ENCODE measurements at regions not wholly inside any gene's neighbourhood (a gene's known extent, or its start where the extent isn't known, plus 50 kb on each side); places are given as distances from the start of the nearest gene placed in this dataset.

DNA sequence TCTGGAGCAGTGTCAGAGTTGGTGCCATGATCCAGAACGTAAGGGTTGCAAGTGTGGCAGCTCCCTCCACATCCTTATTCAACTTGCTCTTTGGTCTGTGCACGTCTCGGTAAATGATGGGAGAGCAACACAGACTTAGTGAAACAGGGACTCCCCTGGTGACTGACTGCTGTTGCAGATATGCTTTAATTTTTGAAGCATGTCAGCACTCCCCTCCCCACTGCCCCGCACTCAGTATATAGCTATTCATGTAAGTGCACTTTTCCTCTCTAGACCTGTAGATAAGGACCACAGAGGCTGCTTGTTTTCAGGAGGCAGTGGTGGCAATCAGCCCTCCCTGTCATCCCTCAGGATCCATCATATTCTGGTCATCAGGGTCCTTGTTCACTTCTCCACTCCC lies 470.9 kb downstream of the IRS2 start:
- TF ChIP-seq NR2C2 (CRISPR knock-in tag; IDR thresholded peaks at IDR 0.05) (no peak), ZNF423 (CRISPR knock-in tag; IDR thresholded peaks at IDR 0.05) (no peak), ZNF263 (CRISPR knock-in tag; IDR thresholded peaks at IDR 0.05; ENCODE audit: low read depth) (no peak), TP53 (CRISPR knock-in tag; IDR thresholded peaks at IDR 0.05) (no peak), SMAD3 (CRISPR knock-in tag; IDR thresholded peaks at IDR 0.05; ENCODE audit: borderline replicate concordance) (no peak), IRF2 (CRISPR knock-in tag; IDR thresholded peaks at IDR 0.05; ENCODE audit: borderline replicate concordance, low read depth) (no peak)
- TF ChIP-seq, protein P1, sequence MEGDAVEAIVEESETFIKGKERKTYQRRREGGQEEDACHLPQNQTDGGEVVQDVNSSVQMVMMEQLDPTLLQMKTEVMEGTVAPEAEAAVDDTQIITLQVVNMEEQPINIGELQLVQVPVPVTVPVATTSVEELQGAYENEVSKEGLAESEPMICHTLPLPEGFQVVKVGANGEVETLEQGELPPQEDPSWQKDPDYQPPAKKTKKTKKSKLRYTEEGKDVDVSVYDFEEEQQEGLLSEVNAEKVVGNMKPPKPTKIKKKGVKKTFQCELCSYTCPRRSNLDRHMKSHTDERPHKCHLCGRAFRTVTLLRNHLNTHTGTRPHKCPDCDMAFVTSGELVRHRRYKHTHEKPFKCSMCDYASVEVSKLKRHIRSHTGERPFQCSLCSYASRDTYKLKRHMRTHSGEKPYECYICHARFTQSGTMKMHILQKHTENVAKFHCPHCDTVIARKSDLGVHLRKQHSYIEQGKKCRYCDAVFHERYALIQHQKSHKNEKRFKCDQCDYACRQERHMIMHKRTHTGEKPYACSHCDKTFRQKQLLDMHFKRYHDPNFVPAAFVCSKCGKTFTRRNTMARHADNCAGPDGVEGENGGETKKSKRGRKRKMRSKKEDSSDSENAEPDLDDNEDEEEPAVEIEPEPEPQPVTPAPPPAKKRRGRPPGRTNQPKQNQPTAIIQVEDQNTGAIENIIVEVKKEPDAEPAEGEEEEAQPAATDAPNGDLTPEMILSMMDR (IDR thresholded peaks at IDR 0.05) = no peak
- TF ChIP-seq, protein P2, sequence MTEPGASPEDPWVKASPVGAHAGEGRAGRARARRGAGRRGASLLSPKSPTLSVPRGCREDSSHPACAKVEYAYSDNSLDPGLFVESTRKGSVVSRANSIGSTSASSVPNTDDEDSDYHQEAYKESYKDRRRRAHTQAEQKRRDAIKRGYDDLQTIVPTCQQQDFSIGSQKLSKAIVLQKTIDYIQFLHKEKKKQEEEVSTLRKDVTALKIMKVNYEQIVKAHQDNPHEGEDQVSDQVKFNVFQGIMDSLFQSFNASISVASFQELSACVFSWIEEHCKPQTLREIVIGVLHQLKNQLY (CRISPR knock-in tag; IDR thresholded peaks at IDR 0.05) = no peak
- TF ChIP-seq, protein P3, sequence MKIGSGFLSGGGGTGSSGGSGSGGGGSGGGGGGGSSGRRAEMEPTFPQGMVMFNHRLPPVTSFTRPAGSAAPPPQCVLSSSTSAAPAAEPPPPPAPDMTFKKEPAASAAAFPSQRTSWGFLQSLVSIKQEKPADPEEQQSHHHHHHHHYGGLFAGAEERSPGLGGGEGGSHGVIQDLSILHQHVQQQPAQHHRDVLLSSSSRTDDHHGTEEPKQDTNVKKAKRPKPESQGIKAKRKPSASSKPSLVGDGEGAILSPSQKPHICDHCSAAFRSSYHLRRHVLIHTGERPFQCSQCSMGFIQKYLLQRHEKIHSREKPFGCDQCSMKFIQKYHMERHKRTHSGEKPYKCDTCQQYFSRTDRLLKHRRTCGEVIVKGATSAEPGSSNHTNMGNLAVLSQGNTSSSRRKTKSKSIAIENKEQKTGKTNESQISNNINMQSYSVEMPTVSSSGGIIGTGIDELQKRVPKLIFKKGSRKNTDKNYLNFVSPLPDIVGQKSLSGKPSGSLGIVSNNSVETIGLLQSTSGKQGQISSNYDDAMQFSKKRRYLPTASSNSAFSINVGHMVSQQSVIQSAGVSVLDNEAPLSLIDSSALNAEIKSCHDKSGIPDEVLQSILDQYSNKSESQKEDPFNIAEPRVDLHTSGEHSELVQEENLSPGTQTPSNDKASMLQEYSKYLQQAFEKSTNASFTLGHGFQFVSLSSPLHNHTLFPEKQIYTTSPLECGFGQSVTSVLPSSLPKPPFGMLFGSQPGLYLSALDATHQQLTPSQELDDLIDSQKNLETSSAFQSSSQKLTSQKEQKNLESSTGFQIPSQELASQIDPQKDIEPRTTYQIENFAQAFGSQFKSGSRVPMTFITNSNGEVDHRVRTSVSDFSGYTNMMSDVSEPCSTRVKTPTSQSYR (CRISPR knock-in tag; IDR thresholded peaks at IDR 0.05) = no peak
- TF ChIP-seq, protein P4, sequence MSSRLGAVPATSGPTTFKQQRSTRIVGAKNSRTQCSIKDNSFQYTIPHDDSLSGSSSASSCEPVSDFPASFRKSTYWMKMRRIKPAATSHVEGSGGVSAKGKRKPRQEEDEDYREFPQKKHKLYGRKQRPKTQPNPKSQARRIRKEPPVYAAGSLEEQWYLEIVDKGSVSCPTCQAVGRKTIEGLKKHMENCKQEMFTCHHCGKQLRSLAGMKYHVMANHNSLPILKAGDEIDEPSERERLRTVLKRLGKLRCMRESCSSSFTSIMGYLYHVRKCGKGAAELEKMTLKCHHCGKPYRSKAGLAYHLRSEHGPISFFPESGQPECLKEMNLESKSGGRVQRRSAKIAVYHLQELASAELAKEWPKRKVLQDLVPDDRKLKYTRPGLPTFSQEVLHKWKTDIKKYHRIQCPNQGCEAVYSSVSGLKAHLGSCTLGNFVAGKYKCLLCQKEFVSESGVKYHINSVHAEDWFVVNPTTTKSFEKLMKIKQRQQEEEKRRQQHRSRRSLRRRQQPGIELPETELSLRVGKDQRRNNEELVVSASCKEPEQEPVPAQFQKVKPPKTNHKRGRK (CRISPR knock-in tag; IDR thresholded peaks at IDR 0.05; ENCODE audit: borderline replicate concordance) = no peak
- TF ChIP-seq, protein P5, sequence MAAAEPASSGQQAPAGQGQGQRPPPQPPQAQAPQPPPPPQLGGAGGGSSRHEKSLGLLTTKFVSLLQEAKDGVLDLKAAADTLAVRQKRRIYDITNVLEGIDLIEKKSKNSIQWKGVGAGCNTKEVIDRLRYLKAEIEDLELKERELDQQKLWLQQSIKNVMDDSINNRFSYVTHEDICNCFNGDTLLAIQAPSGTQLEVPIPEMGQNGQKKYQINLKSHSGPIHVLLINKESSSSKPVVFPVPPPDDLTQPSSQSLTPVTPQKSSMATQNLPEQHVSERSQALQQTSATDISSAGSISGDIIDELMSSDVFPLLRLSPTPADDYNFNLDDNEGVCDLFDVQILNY (CRISPR knock-in tag; IDR thresholded peaks at IDR 0.05) = no peak
- TF ChIP-seq, protein P6, sequence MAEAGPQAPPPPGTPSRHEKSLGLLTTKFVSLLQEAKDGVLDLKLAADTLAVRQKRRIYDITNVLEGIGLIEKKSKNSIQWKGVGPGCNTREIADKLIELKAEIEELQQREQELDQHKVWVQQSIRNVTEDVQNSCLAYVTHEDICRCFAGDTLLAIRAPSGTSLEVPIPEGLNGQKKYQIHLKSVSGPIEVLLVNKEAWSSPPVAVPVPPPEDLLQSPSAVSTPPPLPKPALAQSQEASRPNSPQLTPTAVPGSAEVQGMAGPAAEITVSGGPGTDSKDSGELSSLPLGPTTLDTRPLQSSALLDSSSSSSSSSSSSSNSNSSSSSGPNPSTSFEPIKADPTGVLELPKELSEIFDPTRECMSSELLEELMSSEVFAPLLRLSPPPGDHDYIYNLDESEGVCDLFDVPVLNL (CRISPR knock-in tag; IDR thresholded peaks at IDR 0.05; ENCODE audit: borderline replicate concordance, low read depth) = no peak
- TF ChIP-seq, protein P7, sequence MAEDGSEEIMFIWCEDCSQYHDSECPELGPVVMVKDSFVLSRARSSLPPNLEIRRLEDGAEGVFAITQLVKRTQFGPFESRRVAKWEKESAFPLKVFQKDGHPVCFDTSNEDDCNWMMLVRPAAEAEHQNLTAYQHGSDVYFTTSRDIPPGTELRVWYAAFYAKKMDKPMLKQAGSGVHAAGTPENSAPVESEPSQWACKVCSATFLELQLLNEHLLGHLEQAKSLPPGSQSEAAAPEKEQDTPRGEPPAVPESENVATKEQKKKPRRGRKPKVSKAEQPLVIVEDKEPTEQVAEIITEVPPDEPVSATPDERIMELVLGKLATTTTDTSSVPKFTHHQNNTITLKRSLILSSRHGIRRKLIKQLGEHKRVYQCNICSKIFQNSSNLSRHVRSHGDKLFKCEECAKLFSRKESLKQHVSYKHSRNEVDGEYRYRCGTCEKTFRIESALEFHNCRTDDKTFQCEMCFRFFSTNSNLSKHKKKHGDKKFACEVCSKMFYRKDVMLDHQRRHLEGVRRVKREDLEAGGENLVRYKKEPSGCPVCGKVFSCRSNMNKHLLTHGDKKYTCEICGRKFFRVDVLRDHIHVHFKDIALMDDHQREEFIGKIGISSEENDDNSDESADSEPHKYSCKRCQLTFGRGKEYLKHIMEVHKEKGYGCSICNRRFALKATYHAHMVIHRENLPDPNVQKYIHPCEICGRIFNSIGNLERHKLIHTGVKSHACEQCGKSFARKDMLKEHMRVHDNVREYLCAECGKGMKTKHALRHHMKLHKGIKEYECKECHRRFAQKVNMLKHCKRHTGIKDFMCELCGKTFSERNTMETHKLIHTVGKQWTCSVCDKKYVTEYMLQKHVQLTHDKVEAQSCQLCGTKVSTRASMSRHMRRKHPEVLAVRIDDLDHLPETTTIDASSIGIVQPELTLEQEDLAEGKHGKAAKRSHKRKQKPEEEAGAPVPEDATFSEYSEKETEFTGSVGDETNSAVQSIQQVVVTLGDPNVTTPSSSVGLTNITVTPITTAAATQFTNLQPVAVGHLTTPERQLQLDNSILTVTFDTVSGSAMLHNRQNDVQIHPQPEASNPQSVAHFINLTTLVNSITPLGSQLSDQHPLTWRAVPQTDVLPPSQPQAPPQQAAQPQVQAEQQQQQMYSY (CRISPR knock-in tag; IDR thresholded peaks at IDR 0.05) = no peak
